B cell (primary cell): ENCODE measurements at regions not wholly inside any gene's neighbourhood (a gene's known extent, or its start where the extent isn't known, plus 50 kb on each side); places are given as distances from the start of the nearest gene placed in this dataset.

Experiments
- ATAC-seq: fragments of 200-7000 bp; cut with Tn5 transposase; one replicate; pipeline ENCODE4 v1.10.0; 2021; ENCODE audit warnings: low read depth, mild to moderate bottlenecking, moderate number of reproducible peaks, moderate library complexity
- CTCF ChIA-PET: fragments of 350-600 bp; sonication (Branson Sonifier 250); formaldehyde crosslinking; loops from one replicate; lab custom pipeline; 2021; ENCODE audit warnings: antibody characterized with exemption, inconsistent platforms; lab: Charles Lee
- POLR2A ChIA-PET: fragments of 350-600 bp; sonication (Branson Sonifier 250); formaldehyde crosslinking; loops from one replicate; lab custom pipeline; 2021; ENCODE audit warnings: antibody characterized with exemption; lab: Charles Lee
- DNase-seq: peaks from one replicate; pipeline ENCODE4 v3.0.0; 2013
- H2AFZ ChIP-seq: 2 replicates; pipeline ENCODE4 v1.6.1; 2012; ENCODE audit warnings: mild to moderate bottlenecking, low read depth, low read length; ENCODE audit not compliant: insufficient read depth, poor library complexity, severe bottlenecking
- H3K27ac ChIP-seq, 2 donors: 1 replicate in 1 of 2; 2 replicates in 1 of 2; pipeline ENCODE4 v1.5.1; 2012 to 2013; ENCODE audit warnings: low read length in 2 of 2, mild to moderate bottlenecking in 2 of 2, moderate library complexity in 1 of 2
- H3K27me3 ChIP-seq, 4 experiments: fragments of 200-600 bp in 1 of 4; sonication (generic) in 1 of 4; replicated peaks in 1 of 4; 1 replicate in 2 of 4; 2 replicates in 2 of 4; pipeline versions ENCODE4 v1.6.1 to v1.7.0; 2013 to 2016; ENCODE audit warnings: low read length in 3 of 4, mild to moderate bottlenecking in 2 of 4, mixed read lengths in 1 of 4, moderate library complexity in 1 of 4; ENCODE audit not compliant: insufficient read depth in 4 of 4, control insufficient read depth in 3 of 4; ENCODE audit errors: control extremely low read depth in 1 of 4
- H3K36me3 ChIP-seq, 2 experiments: replicated peaks in 1 of 2; 1 replicate in 1 of 2; 2 replicates in 1 of 2; pipeline versions ENCODE4 v1.6.1 to v1.7.1; 2013; ENCODE audit warnings: low read length in 1 of 2; ENCODE audit not compliant: insufficient read depth in 2 of 2, control insufficient read depth in 1 of 2; ENCODE audit errors: control extremely low read depth in 1 of 2, extremely low read depth in 1 of 2
- H3K4me1 ChIP-seq, 2 donors: fragments of 200-600 bp in 1 of 2; sonication (generic) in 1 of 2; 1 replicate in 1 of 2; 2 replicates in 1 of 2; pipeline versions ENCODE4 v1.5.1 to v1.6.1; 2013 to 2017; ENCODE audit warnings: low read length in 2 of 2; ENCODE audit not compliant: control insufficient read depth in 2 of 2, insufficient read depth in 2 of 2
- H3K4me2 ChIP-seq: replicated peaks from 2 replicates; pipeline ENCODE3; 2012; ENCODE audit warnings: mild to moderate bottlenecking, low read depth, low read length; ENCODE audit not compliant: poor library complexity, severe bottlenecking
- H3K4me3 ChIP-seq, 5 experiments: fragments of 200-600 bp in 1 of 5; sonication (generic) in 1 of 5; 1 replicate in 3 of 5; 2 replicates in 2 of 5; pipeline versions ENCODE4 v1.5.1 to v1.7.0; 2011 to 2016; ENCODE audit warnings: low read length in 4 of 5, mild to moderate bottlenecking in 4 of 5, low read depth in 2 of 5, control low read depth in 1 of 5, moderate library complexity in 1 of 5; ENCODE audit not compliant: insufficient read depth in 1 of 5; ENCODE audit errors: control extremely low read depth in 1 of 5, extremely low read depth in 1 of 5
- H3K79me2 ChIP-seq: fragments of 200-600 bp; sonication (generic); one replicate; pipeline ENCODE4 v1.6.0; 2016; ENCODE audit warnings: low read length; ENCODE audit not compliant: control insufficient read depth, insufficient read depth
- H3K9ac ChIP-seq: fragments of 200-600 bp; sonication (generic); 2 replicates; pipeline ENCODE4 v1.6.1; 2017; ENCODE audit warnings: mild to moderate bottlenecking, low read length, moderate library complexity
- H3K9me3 ChIP-seq, 3 donors: one replicate each; pipeline versions ENCODE4 v1.6.1 to v1.7.1; 2013; ENCODE audit warnings: low read length in 2 of 3; ENCODE audit not compliant: control insufficient read depth in 2 of 3, insufficient read depth in 1 of 3; ENCODE audit errors: control extremely low read depth in 1 of 3
- H4K20me1 ChIP-seq: 2 replicates; pipeline ENCODE4 v1.6.0; 2012; ENCODE audit warnings: mild to moderate bottlenecking, low read length; ENCODE audit not compliant: insufficient read depth, control insufficient read depth, poor library complexity, severe bottlenecking
- H3K27ac Mint-ChIP-seq: one replicate; pipeline ENCODE4 v1.8.0; 2021; ENCODE audit warnings: mixed read lengths
- H3K27me3 Mint-ChIP-seq: one replicate; pipeline ENCODE4 v1.8.0; 2021; ENCODE audit warnings: mixed read lengths
- H3K4me1 Mint-ChIP-seq: one replicate; pipeline ENCODE4 v1.8.0; 2021; ENCODE audit warnings: mixed read lengths
- H3K4me3 Mint-ChIP-seq: one replicate; pipeline ENCODE4 v1.8.0; 2021; ENCODE audit warnings: mixed read lengths
- H3K9me3 Mint-ChIP-seq: one replicate; pipeline ENCODE4 v1.8.0; 2022; ENCODE audit warnings: mixed read lengths; ENCODE audit not compliant: insufficient read depth
- CTCF ChIP-seq: fragments of 200-600 bp; IDR thresholded peaks from one replicate; pipeline ENCODE4 v1.8.0; 2022; ENCODE audit warnings: antibody characterized with exemption, mild to moderate bottlenecking
- EZH2 ChIP-seq: IDR thresholded peaks from 2 replicates; pipeline ENCODE4 v1.6.1; 2012; ENCODE audit warnings: borderline replicate concordance, low read depth, mild to moderate bottlenecking, moderate library complexity, low read length; ENCODE audit not compliant: insufficient read depth, poor library complexity, severe bottlenecking
- WGBS: methylation state at CpG from one replicate; pipeline ENCODE4 v1.1.5; 2013; ENCODE audit warnings: missing lambda C conversion rate; ENCODE audit not compliant: insufficient coverage; 5-methylcytosine and 5-hydroxymethylcytosine counted together
- intact Hi-C: fragments of 100-400 bp; cut with micrococcal nuclease; formaldehyde crosslinking; loops from one replicate; pipeline ENCODE4 v1.10.0; 2022

- ChIA-PET POLR2A (no interaction called here), CTCF (interaction anchor here (1.0 to 1.8 kb wide), 6 partner anchors 8 to 18 kb away, joined by 3 to 13 read pairs (median 4); no protein-coding TSS in a partner anchor)
- Histone ChIP-seq H3K4me2 (peak overlapping the region; percentile 75), H3K4me3 (peak overlapping the region; percentile 9 to 51 (median 45)), H3K9ac (peak overlapping the region; percentile 44), H2AFZ (peak overlapping the region; percentile 73), H3K9me3 (peaks cover 0 to 11% (median 0%) of the 10 kb centered on the region in 3 donors), H3K27ac (no peak overlapping the region), H3K36me3 (no peaks in the 10 kb centered on the region), H3K4me1 (peaks cover 22 to 27% of the 10 kb centered on the region in 2 donors), H3K79me2 (no peaks in the 10 kb centered on the region), H3K27me3 (peaks cover 0 to 30% (median 23%) of the 10 kb centered on the region in 4 experiments), H4K20me1 (no peaks in the 10 kb centered on the region)
- intact Hi-C loops, result loop anchor here (2.0 to 5.0 kb wide), 2 partner anchors 65 to 188 kb away; no protein-coding TSS in a partner anchor
- H3K9me3 Mint-ChIP-seq, result no peaks in the 10 kb centered on the region
- ATAC-seq, result peak; percentile 85
- H3K27me3 Mint-ChIP-seq, result peaks cover 39% of the 10 kb centered on the region
- peak overlapping the region; percentile 91 for H3K4me3 Mint-ChIP-seq
- H3K4me1 Mint-ChIP-seq, result peaks cover 30% of the 10 kb centered on the region
- TF ChIP-seq EZH2 (peak; percentile 61), CTCF (peak; percentile 89)
- WGBS, result 1% methylated on average over 20 of the region's 34 CpGs
- DNase-seq, result peak; percentile 75
- H3K27ac Mint-ChIP-seq, result peak overlapping the region; percentile 20
Observed at GRCh38 chr12:62192180-62192902, 67.9 kb upstream of the USP15 start.

- Mint-ChIP-seq H3K27me3 (peaks cover 35% of the 10 kb centered on the region), H3K4me1 (peaks cover 30% of the 10 kb centered on the region), H3K4me3 (peak overlapping the region; percentile 91), H3K9me3 (no peaks in the 10 kb centered on the region), H3K27ac (no peak overlapping the region)
- Histone ChIP-seq H2AFZ (no peak overlapping the region), H3K27ac (no peak overlapping the region), H3K4me2 (peak overlapping the region; percentile 75), H3K9ac (no peak overlapping the region), H3K9me3 (peaks cover 0 to 11% (median 0%) of the 10 kb centered on the region in 3 donors), H3K36me3 (no peaks in the 10 kb centered on the region), H3K27me3 (peaks cover 0 to 30% (median 23%) of the 10 kb centered on the region in 4 experiments), H3K4me3 (no peak overlapping the region), H3K79me2 (no peaks in the 10 kb centered on the region), H3K4me1 (peaks cover 22 to 27% of the 10 kb centered on the region in 2 donors), H4K20me1 (no peaks in the 10 kb centered on the region)
- intact Hi-C loops, result loop anchor here (2.0 to 5.0 kb wide), 2 partner anchors 66 to 188 kb away; no protein-coding TSS in a partner anchor
- TF ChIP-seq EZH2 (no peak), CTCF (peak; percentile 38)
- 0% methylated on average over 4 of the region's 7 CpGs for WGBS
- no peak for ATAC-seq
- ChIA-PET POLR2A (no interaction called here), CTCF (interaction anchor here (1.0 to 1.8 kb wide), 5 partner anchors 9 to 17 kb away, joined by 3 to 13 read pairs (median 4); no protein-coding TSS in a partner anchor)
- no peak for DNase-seq
Observed at GRCh38 chr12:62192903-62193250, 67.3 kb upstream of the USP15 start.
